SKM-1 treated with dmso at 0.1 percent for 144 hours (cell line): ENCODE measurements at regions not wholly inside any gene's neighbourhood (a gene's known extent, or its start where the extent isn't known, plus 50 kb on each side); places are given as distances from the start of the nearest gene placed in this dataset.
"Not testable (repeated sequence)": the region's sequence is repeated elsewhere in the genome, so short reads cannot be mapped to it uniquely, and the experiment has no call there.

Experiments used
- DNase-seq: peaks from one replicate; lab custom pipeline; 2025; ENCODE audit not compliant: unreplicated experiment; lab: John Stamatoyannopoulos, UW

DNA sequence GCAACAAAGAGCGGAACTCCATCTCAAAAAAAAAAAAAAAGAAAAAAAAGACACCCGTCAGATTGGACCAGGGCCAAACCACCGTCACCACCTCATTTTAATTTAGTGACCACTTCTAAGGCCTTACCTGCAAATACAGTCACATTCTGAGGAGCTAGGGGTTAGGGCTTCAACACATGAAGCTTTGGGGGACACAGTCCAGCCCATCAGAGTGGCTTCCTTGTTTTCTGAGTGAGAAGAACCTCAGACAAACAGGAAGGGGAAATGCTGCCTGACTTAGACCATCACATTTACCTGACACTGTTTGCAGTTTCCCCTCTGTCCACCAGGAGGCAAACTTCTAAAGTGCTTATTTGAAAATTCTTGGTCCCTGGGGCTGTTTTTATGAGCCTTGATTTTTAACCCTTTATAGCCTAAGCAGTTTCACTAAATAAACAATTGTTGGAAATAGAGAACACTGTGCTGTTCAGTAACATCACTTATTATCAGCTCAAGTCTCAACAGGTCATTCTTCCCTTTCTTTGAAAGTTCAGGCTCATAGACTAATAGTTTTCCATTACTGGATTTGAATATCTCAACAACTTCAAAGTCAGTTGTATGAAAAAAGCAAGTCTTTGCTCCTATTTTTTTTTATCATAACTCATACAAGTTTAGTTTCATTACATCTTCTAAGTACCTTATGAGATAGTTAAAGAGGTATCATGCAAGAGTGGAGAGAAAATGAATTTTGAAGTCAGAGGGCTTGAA, 74.9 kb upstream of the WASF3 start:
- DNase-seq: peak; percentile 57

DNA sequence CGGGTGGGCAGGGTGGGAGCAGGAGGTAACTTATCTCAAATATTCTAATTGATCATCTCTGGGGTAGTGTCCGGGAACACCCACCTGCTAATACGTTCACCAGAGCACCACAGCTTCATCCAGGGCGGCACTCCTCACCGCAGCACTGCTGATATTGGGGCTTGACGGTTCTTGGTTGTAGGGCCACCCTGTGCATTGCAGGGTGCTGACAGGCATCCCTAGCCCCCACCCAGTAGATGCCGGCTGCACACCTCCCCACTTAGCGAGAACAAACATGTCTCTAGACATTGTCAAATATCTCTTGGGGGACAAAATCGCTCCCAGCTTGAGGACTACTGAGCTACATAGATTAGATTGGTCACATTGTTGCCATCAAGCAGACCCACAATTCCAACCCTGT, 73.9 kb upstream of the WASF3 start:
- DNase-seq: no peak

DNA sequence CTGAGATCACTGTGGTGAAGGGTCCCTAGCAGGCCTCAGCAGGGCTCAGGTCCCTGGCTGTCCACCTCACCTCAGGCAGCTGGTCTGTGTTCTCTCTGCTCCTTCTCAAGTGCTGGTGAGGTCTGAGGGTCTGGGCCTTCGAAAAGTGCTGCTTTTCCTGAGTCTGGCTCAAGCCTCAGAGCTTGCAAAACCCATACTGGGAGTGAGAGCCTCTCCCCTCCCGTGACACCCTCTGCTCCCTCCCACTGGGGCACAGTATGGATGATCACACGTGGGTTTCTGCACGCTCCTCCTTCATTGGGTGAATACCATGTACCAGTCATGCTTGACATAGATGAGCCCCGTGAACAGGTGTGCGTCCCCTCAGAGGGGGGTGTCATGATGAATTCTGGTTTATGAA, 73.3 kb upstream of the WASF3 start:
- DNase-seq: no peak

DNA sequence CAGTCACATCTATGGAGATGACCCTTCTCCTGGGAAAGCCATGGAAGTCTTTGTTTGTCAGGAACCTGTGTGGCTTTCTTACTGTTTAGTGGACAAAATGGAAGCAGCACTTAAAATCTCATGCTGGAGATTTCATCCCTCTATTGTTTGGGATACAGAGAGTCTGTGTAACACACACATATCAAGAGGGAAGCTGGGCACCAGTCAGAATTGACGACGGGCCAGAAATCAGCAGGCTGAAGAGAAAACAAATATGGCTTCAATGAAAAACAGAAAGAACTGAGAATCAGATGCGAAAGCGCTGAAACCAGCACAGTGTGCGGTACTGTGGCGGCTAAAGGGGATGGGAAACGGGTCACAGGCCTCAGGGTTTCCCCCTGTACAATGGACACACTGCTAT, 72.2 kb upstream of the WASF3 start:
- DNase-seq: no peak

DNA sequence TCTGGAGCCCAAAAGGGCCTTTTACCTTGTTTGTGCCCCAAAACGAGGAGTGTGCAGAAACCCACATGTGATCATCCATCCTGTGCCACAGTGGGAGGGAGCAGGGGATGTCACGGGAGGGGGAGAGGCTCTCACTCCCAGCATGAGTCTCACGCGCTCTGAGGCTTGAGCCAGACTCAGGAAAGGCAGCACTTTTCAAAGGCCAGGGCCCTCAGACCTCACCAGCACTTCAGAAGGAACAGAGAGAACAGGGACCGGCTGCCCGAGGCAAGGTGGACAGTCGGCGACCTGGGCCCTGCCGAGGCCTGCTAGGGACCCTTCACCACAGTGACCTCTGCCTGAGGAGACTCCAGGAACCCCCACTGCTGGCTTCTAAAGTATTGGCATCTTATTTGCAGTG, 71.7 kb upstream of the WASF3 start:
- DNase-seq: no peak

DNA sequence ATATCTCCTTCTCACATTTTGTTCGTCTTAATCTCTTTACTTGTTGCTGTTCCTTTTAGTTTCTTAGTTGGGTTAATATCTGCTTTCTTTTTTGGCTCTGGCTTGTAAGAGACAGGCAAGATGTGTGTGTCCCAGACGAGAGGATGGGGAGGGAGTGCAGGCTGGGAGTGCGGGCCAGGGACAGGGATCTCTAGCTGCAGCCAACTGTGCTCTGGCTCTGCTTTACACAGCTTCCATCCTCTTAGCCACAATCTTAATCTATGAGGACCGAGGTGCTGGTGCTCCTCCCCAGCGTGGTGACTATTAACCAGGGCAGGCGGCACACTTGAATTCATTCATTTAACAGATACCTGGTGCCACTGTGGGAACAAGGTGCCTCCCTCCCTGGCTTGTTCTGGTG, 70.9 kb upstream of the WASF3 start:
- no peak for DNase-seq

DNA sequence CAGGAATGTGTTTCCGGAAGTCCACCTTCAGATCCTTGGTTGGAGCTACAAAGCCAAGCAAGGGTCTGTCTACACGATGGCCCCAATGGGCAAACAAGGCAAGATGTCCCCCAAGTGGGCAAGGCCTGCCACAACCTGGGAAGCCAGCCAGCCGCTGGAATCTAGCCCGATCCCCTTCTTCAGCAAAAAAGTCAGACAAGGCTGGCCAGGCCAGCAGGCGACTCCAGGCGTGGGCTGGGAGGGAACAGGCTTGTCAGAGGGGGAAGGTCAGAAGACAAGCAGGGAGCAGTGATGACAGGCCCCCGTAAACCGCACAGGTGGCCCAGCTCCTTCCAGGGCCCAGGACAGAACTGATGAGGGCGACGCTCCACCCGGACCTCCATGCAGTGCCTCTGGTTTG, 69.7 kb upstream of the WASF3 start:
- no peak for DNase-seq

DNA sequence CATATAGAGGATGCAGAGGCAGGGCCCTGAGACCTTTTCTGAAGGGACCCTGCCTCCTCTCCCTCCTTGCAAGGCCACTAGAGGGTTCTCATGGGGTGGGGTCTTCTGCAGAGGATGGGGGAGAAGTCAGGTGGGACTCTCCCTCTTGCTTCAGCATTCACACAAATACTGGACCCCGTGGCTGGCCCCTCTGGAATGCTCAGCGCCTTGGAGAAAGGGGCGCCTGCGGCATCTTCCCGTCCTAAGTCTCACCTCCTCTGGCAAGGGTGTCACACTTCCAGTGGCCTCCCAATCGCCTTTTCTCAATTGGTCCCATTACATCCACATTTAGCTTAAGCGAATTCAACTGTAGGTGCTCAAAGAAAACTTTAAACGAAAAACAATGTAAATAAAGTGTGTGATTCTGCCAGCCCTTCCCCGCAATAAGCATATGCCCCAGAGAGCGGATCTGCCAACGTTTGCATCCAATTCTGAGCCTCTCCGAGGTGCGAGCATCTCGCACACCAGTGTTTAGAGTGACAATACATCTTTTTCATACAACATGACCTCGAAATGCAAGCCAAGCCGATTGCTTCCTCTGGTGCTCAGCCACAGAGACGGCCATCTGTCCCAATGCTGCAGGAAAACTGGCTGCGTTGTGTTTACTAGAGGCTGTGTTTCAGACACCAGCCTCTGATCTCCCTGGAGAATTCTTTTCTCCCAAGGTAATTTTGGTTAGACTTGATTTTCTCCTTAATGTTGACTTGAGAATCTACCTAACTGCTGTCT, 69.1 kb upstream of the WASF3 start:
- DNase-seq: no peak

DNA sequence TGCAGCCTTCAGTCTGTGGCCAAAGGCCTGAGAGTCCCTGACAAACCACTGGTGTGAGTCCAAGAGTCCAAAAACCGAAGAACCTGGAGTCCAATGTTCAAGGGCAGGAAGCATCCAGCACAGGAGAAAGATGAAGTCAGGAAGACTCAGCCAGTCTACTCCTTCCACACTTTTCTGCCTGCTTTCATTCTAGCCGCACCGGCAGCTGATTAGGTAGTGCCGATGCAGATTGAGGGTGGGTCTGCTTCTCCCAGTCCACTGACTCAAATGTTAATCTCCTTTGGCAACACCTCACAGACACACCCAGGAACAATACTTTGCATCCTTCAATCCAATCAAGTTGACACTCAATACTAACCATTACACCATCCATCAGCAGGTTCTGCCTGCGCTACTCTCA, 65.2 kb upstream of the WASF3 start:
- not testable (repeated sequence) for DNase-seq

DNA sequence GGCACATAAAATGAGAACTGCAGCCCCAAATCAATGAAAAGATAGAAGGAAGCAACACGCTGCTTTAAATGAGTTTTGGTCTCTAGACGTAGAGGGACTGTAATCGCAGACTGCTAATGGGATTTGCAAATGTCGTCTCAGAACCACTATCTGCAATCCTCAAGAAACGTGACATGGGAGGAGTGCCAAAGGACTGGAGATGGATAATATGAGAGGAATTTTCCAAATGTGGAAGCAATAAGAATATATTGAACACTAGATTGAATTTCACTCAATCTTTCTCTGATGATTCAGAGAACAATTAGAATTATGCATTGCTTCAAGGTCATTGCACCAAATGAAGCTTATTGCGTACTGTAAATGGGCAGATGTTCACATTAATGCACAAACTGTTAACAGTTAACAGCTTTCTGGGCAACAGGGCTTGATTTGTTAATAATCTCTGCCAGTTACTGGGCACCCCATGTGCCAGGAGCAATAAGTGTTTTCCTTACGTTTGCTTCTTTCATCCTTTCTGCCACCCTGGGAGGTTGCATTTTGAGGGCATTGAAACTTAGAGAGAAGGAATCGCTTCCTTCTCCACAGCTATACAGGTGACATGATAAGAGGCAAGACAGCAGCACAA, 62.8 kb upstream of the WASF3 start:
- DNase-seq: no peak

DNA sequence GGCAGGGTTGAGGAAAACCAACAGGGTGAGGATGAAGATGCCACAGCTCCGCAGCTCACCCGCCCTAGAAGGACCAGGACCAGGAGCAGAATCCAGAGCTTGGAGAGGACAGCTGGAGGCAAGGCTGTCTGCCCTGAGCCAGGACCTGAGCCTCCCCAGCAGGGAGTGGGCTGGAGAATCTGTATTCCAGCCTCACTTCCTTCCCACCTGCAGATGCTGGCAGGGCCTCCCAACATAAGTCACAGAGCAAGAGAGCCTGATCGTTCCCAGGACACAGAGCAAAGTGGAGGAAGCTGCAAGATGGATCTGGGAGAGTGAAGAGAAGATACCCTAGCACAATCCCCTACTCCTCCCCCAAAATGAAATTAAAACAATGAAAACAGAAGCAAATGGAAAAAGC, 61.7 kb upstream of the WASF3 start:
- DNase-seq: no peak

DNA sequence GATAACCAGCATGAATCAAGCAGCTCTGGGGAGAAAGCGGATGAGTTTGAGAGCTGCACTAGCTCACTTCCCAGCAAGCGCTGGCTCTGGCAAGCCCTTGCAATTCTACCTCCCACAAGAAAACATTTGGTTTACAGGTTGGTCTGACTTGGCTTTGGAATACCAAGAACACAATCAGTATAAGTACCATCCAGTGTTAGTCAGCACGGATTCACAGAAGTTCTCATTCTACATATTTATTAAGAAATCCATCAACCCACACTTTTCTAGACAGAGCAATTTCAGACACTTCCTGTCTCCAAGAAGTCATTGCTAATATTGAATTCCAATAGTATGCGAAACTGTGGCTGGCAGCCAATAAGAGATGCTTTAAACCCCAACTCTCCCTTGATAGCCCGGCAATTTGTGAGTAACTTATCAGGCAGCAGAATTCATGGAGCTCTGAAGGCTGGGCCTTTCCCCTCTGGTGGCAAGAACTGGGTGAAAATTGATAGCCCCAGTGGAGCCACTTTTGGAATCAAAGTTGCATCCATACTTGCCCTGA, 59.4 kb upstream of the WASF3 start:
- DNase-seq: no peak

DNA sequence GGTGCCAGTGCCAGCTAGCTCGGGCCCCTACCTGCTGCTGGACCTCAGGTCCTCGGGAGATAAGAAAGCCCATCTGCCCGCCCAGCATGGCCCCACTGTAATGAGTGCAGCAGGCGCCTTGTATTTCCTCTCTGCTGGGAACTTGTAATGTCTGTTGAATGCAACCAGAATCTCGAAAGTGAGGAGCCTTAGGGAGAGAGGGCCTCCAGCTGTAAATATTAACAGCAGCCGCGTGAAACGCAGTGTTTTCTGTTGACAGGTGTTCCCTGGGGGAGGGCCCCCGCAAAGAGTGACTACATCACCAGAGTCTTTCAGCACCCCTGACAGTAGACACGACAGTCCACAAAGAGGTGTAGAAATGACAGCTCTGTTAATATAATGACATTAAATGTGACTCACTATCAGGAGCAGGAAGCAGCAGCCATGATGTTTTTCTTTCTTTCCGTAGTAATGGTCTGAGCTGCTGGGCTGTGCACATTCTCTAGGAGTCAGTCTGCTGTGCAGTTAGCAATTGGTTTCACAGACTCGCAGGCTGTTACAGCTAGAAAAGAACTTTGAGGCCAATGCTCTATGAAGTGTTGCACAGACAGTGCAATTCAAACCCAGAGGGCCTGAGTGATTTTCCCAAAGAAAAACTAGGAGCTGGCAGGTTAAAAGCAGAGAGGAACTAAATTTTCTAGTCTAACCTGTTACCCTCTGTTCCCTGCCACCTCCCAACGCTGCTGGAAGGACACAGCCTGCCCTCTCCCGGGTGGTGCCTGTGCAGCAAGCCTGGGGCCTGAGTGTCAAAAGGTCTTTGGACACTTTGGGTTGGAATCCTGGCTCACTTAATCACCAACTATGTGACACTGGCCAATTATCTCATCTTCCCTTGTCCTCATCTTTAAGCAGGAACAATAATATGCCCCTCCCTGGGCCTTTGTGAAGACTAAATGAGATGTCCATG, 58.6 kb upstream of the WASF3 start:
- no peak for DNase-seq

DNA sequence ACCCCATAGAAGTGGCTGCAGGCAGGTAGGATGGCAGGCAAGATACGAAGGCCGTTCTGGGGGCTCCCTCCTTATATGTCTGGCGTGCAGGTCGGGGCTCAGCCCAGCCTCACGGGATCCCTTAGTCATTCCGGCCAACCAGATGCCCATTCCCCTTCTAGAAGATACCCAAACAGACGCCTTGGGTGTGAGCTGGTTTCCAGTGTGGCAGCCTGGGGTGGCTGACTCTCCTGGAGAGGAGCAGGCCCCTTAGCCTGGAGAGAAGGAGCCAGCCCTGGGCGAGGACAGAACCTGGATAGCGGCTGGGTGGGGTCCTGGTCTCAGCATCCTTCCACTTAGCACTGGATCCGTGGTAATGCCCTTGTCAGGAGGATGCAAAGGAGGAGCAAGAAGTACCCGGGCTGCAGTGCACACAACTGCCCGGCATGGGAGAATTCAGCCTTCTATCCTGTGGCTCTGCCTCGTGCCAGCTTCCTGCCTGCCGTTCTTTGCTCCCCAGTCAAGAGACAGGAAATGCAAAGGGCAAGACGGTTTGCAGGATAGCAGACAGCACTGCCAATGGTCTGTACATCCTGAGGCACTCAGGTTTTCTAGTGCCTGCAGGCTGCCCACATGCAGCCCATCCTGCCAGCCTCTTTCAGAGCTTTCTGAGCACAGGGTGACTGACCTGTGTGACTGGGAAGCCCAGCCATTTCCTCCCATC, 56.7 kb upstream of the WASF3 start:
- no peak for DNase-seq

DNA sequence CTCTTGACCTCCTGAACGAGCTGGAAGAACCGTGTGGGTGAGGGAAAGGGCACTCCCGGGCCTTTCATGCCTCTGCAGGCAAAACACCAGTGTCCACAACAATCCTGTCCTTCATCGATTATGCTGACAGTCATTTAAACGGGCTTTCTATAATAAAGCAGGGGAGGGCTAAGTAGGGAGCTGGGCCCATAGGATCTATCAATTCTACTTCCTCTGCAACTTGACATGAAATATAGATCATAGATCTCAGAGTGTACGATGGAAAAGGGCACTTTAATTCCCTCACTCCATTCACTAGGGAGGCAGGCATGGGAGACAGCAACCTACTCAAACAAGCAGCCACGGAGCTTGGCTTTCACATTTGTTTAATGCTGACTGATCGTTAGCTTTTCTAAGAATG, 55.8 kb upstream of the WASF3 start:
- no peak for DNase-seq

DNA sequence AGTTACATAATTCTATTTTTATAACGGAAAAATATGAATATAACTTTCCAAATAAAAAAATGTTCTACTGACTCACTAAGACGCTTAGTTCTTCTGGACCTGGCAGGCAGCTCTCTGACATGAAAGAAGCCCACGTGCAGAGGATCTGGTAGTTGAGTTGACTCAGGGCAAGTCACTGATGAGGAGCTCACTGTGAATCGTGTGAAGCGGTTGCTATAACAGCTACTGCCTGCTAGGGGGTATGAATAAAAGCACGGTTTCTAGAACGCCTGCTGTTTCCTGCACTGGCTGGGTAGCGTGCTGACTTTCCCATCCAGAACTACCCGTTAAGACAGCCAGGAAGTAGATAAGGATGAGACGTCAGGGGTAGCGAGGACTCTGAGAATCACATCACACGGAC, 54.7 kb upstream of the WASF3 start:
- no peak for DNase-seq

DNA sequence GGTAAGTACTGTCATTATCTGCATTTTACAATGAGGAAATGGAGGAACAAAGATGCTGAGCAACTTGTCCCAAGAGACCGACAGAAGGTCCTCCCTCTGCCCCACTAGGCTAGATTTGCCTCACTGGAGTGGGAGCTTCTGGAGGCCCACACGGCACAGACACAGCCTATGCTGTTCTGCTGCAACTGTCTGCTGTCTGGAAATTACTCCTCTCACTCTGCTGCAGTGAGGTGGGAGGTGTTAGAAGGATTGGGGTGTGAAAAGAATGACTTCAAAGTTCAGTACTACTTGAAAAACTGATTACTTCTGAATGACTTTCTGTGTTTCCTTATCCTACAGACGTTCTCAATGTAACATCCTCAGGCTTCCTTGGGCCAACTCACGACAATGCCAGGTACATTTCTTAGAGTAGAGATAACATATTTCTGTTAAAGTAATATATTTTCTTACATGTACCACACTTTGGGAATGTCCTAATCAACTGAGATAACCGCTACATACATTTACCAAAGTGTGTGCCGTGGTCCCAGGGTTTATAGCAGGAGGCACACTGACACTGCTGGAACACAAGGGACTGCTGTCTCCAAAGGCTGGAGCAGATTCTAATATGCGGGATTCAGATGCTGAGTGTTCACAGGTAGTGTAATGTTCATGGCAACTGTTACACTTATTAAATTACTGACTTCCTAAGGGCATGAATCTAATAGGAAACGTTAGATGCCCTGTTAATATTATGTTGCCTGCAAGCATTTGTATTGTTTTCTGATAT, 53.5 kb upstream of the WASF3 start:
- DNase-seq: no peak
